ENCODE measurements at regions not wholly inside any gene's neighbourhood (a gene's known extent, or its start where the extent isn't known, plus 50 kb on each side); places are given as distances from the start of the nearest gene placed in this dataset.
"Not testable (repeated sequence)": the region's sequence is repeated elsewhere in the genome, so short reads cannot be mapped to it uniquely, and the experiment has no call there.

- H3K36me3 ChIP-seq; in situ Hi-C loops (cut with MboI; ENCODE audit: low pct_ligation_motif_present in 1 of 4, low pct_unique_long_range_greater_than_20kb in 1 of 4, low sequenced_read_pairs in 3 of 4); DNase-seq; intact Hi-C loops (cut with DNase I; ENCODE audit: low total_unique reads); H3K27me3 ChIP-seq; H3K9me3 ChIP-seq: not testable (repeated sequence)
- H3K4me3 ChIP-seq, result peak overlapping the region in 3 of 4 donors; percentile 38 to 53 (median 52)
- peak overlapping the region; percentile 87 to 97 (median 90) for H3K27ac ChIP-seq
- 27 to 80% methylated on average over 4 to 23 of the region's 23 CpGs for WGBS, 2 donors (ENCODE audit: low coverage in 1 of 2)
- TF ChIP-seq, protein P1, sequence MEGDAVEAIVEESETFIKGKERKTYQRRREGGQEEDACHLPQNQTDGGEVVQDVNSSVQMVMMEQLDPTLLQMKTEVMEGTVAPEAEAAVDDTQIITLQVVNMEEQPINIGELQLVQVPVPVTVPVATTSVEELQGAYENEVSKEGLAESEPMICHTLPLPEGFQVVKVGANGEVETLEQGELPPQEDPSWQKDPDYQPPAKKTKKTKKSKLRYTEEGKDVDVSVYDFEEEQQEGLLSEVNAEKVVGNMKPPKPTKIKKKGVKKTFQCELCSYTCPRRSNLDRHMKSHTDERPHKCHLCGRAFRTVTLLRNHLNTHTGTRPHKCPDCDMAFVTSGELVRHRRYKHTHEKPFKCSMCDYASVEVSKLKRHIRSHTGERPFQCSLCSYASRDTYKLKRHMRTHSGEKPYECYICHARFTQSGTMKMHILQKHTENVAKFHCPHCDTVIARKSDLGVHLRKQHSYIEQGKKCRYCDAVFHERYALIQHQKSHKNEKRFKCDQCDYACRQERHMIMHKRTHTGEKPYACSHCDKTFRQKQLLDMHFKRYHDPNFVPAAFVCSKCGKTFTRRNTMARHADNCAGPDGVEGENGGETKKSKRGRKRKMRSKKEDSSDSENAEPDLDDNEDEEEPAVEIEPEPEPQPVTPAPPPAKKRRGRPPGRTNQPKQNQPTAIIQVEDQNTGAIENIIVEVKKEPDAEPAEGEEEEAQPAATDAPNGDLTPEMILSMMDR (IDR thresholded peaks at IDR 0.05), result peak in 2 of 5 experiments; percentile 31 to 39
- H3K4me1 ChIP-seq, result peaks cover 0 to 12% (median 0%) of the 10 kb centered on the region in 4 donors
Measured at GRCh38 chr10:38403347-38404117, 309.4 kb downstream of the ZNF37A start.

DNA sequence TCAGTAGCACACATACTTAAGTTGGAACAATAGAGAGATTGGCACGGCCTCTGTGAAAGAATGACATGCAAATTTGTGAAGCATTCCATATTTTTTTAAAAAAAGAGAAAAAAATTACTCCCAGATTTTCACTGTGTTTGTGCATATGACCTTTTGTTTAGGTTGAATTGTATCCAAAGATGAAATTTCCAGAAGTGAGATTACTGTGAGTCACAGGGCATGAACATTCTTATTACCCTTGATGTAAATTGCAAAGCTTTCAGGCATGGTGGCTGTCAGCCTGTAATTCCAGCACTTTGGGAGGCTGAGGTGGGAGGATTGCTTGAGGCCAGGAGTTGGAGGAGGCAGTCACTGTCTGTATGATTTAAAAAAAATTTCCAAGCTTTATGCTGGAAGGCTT, 329.5 kb downstream of the ZNF37A start:
- not testable (repeated sequence) for H3K27me3 ChIP-seq
- WGBS, 2 donors (ENCODE audit: low coverage in 1 of 2), result 100% methylated on average over 1 of the region's 1 CpG

DNA sequence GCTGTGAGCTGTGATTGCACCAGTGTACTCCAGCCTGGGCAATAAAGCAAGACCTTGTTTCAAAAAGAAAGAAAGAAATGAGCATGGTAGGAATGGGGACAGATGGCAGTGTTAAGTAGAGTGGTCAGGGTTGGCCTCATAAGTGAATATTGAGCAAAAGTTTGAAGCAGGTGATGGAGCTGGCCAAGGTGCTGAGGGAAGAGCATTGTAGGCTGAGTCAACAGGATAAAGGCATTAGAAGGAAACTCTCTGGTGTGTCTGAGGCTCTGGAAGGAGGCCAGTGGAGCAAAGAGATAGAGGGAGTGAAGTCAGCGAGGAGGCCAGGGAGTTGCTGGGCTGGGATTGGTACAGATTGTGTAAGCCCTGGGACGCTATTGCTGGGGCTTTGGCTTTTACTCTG, 336.1 kb downstream of the ZNF37A start:
- DNase-seq, result not testable (repeated sequence)

More for the DNA sequence above, 329.5 kb downstream of the ZNF37A start:
- H3K36me3 ChIP-seq; H3K4me3 ChIP-seq; DNase-seq; H3K9me3 ChIP-seq; in situ Hi-C loops (cut with MboI; ENCODE audit: low pct_ligation_motif_present in 1 of 4, low pct_unique_long_range_greater_than_20kb in 1 of 4, low sequenced_read_pairs in 3 of 4); H3K27ac ChIP-seq; intact Hi-C loops (cut with DNase I; ENCODE audit: low total_unique reads); H3K4me1 ChIP-seq: not testable (repeated sequence)

GRCh38 chr10:38437359-38437758, 343.2 kb downstream of the ZNF37A start:
- H3K36me3 ChIP-seq; H3K27me3 ChIP-seq; DNase-seq; H3K27ac ChIP-seq; in situ Hi-C loops (cut with MboI; ENCODE audit: low pct_ligation_motif_present in 1 of 4, low pct_unique_long_range_greater_than_20kb in 1 of 4, low sequenced_read_pairs in 3 of 4); H3K4me3 ChIP-seq; H3K9me3 ChIP-seq; H3K4me1 ChIP-seq; intact Hi-C loops (cut with DNase I; ENCODE audit: low total_unique reads): not testable (repeated sequence)
- 100% methylated on average over 3 of the region's 5 CpGs; no CpG with 5 or more reads in 1 of the 2 donors for WGBS, 2 donors (ENCODE audit: low coverage in 1 of 2)

More for the DNA sequence above, 336.1 kb downstream of the ZNF37A start:
- H3K4me1 ChIP-seq; H3K36me3 ChIP-seq; H3K4me3 ChIP-seq; H3K9me3 ChIP-seq; H3K27me3 ChIP-seq; H3K27ac ChIP-seq; intact Hi-C loops (cut with DNase I; ENCODE audit: low total_unique reads); in situ Hi-C loops (cut with MboI; ENCODE audit: low pct_ligation_motif_present in 1 of 4, low pct_unique_long_range_greater_than_20kb in 1 of 4, low sequenced_read_pairs in 3 of 4): not testable (repeated sequence)
- 93% methylated on average over 2 of the region's 2 CpGs; no CpG with 5 or more reads in 1 of the 2 donors for WGBS, 2 donors (ENCODE audit: low coverage in 1 of 2)

DNA sequence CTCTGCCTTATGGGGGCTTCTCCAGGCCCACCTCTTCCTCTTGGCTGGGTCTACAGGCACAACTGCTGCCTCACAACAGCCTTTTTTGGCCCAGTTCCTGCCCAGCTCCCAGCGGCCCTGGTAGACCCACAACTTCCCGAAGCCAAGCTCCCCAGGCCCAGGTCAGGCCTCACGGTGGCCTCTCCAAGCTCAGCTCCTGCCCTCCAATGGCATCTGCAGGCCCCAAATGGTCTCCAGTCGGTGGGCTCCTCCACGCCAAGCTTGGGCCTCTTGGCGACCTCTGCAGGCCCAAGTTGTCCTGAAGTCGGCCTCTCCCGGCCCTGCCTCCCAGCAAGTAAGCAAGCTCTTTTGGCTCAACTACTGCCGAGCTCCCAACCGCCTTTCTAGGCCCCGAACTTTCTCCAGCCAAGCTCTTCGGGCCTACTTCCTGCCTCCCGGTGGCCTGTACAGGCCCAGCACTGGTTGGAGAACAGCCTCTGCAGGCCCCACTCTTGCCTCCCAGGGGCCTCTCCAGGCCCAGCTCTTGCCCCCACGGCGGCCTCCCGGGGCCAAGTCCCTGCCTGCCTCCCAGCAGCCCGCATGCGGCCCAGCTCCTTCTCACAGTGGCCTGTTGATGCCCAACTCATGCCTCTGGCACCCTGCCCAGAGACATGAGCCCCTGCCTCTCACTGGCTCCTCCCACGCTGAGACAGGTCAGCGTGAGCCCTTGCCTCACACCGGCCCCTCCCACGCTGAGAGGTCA, 354.6 kb downstream of the ZNF37A start:
- 91 to 100% methylated on average over 5 to 17 of the region's 22 CpGs for WGBS, 2 donors (ENCODE audit: low coverage in 1 of 2)
- in situ Hi-C loops (cut with MboI; ENCODE audit: low pct_ligation_motif_present in 1 of 4, low pct_unique_long_range_greater_than_20kb in 1 of 4, low sequenced_read_pairs in 3 of 4); DNase-seq; H3K4me3 ChIP-seq; intact Hi-C loops (cut with DNase I; ENCODE audit: low total_unique reads); H3K27me3 ChIP-seq; H3K36me3 ChIP-seq; H3K27ac ChIP-seq; H3K4me1 ChIP-seq; H3K9me3 ChIP-seq: not testable (repeated sequence)

DNA sequence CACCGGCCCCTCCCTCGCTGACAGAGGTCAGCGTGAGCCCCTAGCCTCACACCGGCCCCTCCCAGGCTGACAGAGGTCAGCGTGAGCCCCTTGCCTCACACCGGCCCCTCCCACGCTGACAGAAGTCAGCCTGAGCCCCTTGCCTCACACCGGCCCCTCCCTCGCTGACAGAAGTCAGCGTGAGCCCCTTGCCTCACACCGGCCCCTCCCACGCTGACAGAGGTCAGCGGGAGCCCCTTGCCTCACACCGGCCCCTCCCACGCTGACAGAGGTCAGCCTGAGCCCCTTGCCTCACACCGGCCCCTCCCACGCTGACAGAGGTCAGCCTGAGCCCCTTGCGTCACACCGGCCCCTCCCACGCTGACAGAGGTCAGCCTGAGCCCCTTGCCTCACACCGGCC, 355.5 kb downstream of the ZNF37A start:
- WGBS, 2 donors (ENCODE audit: low coverage in 1 of 2), result 93% methylated on average over 12 of the region's 21 CpGs; no CpG with 5 or more reads in 1 of the 2 donors
- intact Hi-C loops (cut with DNase I; ENCODE audit: low total_unique reads); in situ Hi-C loops (cut with MboI; ENCODE audit: low pct_ligation_motif_present in 1 of 4, low pct_unique_long_range_greater_than_20kb in 1 of 4, low sequenced_read_pairs in 3 of 4): not testable (repeated sequence)

GRCh38 chr10:38450372-38451057, 356.4 kb downstream of the ZNF37A start:
- H3K27ac ChIP-seq; intact Hi-C loops (cut with DNase I; ENCODE audit: low total_unique reads); H3K27me3 ChIP-seq; H3K4me1 ChIP-seq; H3K4me3 ChIP-seq; H3K36me3 ChIP-seq; H3K9me3 ChIP-seq; in situ Hi-C loops (cut with MboI; ENCODE audit: low pct_ligation_motif_present in 1 of 4, low pct_unique_long_range_greater_than_20kb in 1 of 4, low sequenced_read_pairs in 3 of 4); DNase-seq: not testable (repeated sequence)
- WGBS, 2 donors (ENCODE audit: low coverage in 1 of 2), result 93% methylated on average over 32 of the region's 32 CpGs; no CpG with 5 or more reads in 1 of the 2 donors

More for the DNA sequence above, 355.5 kb downstream of the ZNF37A start:
- not testable (repeated sequence) for H3K9me3 ChIP-seq, H3K27ac ChIP-seq, DNase-seq, H3K4me3 ChIP-seq, H3K36me3 ChIP-seq, H3K4me1 ChIP-seq, H3K27me3 ChIP-seq

DNA sequence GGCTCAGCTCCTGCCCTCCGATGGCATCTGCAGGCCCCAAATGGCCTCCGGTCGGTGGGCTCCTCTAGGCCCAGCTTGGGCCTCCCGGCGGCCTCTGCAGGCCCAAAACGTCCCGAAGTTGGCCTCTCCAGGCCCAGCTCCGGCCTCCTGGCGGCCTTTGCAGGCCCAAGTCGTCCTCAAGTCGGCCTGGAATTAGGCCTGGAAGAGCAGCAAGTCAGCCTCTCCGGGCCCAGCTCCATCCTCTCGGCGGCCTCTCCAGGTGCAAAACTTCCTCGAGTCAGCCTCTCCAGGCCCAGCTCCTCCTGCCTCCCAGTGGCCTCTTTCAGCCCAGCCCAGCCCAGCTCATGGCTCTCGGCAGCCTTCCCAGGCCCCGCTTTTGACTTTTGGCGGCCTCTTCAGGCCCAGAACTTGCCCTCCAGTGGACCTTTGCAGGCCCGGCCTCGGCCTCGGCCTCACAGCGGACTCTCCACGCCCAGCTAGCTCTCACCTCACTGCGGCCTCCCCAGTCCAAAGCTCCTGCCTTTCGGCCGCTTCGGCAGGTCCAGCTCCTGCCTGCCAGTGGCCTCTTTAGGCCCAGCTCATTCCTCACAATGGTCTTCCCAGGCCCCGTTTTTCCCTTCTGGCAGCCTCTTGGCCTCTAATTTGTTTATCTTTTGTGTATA, 357.3 kb downstream of the ZNF37A start:
- H3K36me3 ChIP-seq; H3K9me3 ChIP-seq; H3K4me1 ChIP-seq; in situ Hi-C loops (cut with MboI; ENCODE audit: low pct_ligation_motif_present in 1 of 4, low pct_unique_long_range_greater_than_20kb in 1 of 4, low sequenced_read_pairs in 3 of 4); intact Hi-C loops (cut with DNase I; ENCODE audit: low total_unique reads); H3K27ac ChIP-seq; H3K4me3 ChIP-seq; DNase-seq; H3K27me3 ChIP-seq: not testable (repeated sequence)
- 94% methylated on average over 28 of the region's 28 CpGs; no CpG with 5 or more reads in 1 of the 2 donors for WGBS, 2 donors (ENCODE audit: low coverage in 1 of 2)
